Astrocyte of the spinal cord (primary cell): ENCODE measurements at regions not wholly inside any gene's neighbourhood (a gene's known extent, or its start where the extent isn't known, plus 50 kb on each side); places are given as distances from the start of the nearest gene placed in this dataset.
"Not testable (repeated sequence)": the region's sequence is repeated elsewhere in the genome, so short reads cannot be mapped to it uniquely, and the experiment has no call there.

Experiments used
- DNase-seq: peaks from one replicate; pipeline ENCODE4 v3.0.0; 2011; ENCODE audit warnings: low read depth, low spot score
- H3K4me3 ChIP-seq: 2 replicates; pipeline ENCODE4 v1.5.1; 2011; ENCODE audit warnings: low read depth, mild to moderate bottlenecking, low read length, moderate library complexity
- CTCF ChIP-seq: IDR thresholded peaks from 2 replicates; pipeline ENCODE4 v1.5.1; 2012; ENCODE audit warnings: low read depth, mild to moderate bottlenecking, low read length, inconsistent platforms
- in situ Hi-C: cut with HindIII; loops from 2 replicates; pipeline ENCODE4 v1.10.0; 2017; ENCODE audit warnings: low sequenced_read_pairs

- in situ Hi-C loops = no loop called here
- TF ChIP-seq CTCF = no peak
- no peak overlapping the region for H3K4me3 ChIP-seq
- DNase-seq = no peak
Measured at GRCh38 chr4:20017777-20018115, 234.0 kb upstream of the SLIT2 start.

GRCh38 chr4:20017070-20017776 is 234.5 kb upstream of the SLIT2 start:
- DNase-seq = peak; percentile 66

GRCh38 chr4:20015636-20016224 is 236.0 kb upstream of the SLIT2 start:
- H3K4me3 ChIP-seq = no peak overlapping the region
- in situ Hi-C loops = no loop called here
- DNase-seq = peak; percentile 13
- no peak for TF ChIP-seq CTCF

More at GRCh38 chr4:20017070-20017776, 234.5 kb upstream of the SLIT2 start:
- TF ChIP-seq CTCF = no peak
- in situ Hi-C loops = no loop called here
- no peak overlapping the region for H3K4me3 ChIP-seq

GRCh38 chr4:20003836-20004558 is 247.7 kb upstream of the SLIT2 start:
- DNase-seq, H3K4me3 ChIP-seq, in situ Hi-C loops: not testable (repeated sequence)

GRCh38 chr4:19999775-20000414 is 251.8 kb upstream of the SLIT2 start:
- in situ Hi-C loops = no loop called here
- TF ChIP-seq CTCF = no peak
- H3K4me3 ChIP-seq = no peak overlapping the region
- DNase-seq = no peak

GRCh38 chr4:19999276-19999675 is 252.4 kb upstream of the SLIT2 start:
- DNase-seq = no peak
- in situ Hi-C loops = no loop called here
- no peak for TF ChIP-seq CTCF
- H3K4me3 ChIP-seq = no peak overlapping the region
